CD8-positive, alpha-beta memory T cell (primary cell): ENCODE measurements at regions not wholly inside any gene's neighbourhood (a gene's known extent, or its start where the extent isn't known, plus 50 kb on each side); places are given as distances from the start of the nearest gene placed in this dataset.
"Not testable (repeated sequence)": the region's sequence is repeated elsewhere in the genome, so short reads cannot be mapped to it uniquely, and the experiment has no call there.

Source experiments
- CTCF ChIA-PET: fragments of 350-600 bp; sonication (Branson Sonifier 250); formaldehyde crosslinking; loops from one replicate; lab custom pipeline; 2021; ENCODE audit warnings: antibody characterized with exemption; lab: Charles Lee
- POLR2A ChIA-PET: fragments of 350-600 bp; sonication (Branson Sonifier 250); formaldehyde crosslinking; loops from one replicate; lab custom pipeline; 2021; ENCODE audit warnings: antibody characterized with exemption; lab: Charles Lee
- DNase-seq, 5 donors: peaks; one replicate each; pipeline versions ENCODE4 v3.0.0 to v3.0.0-alpha.2; 2020 to 2022; ENCODE audit warnings: mixed read lengths in 1 of 5
- H3K27ac ChIP-seq: one replicate; pipeline ENCODE4 v1.7.0; 2013; ENCODE audit warnings: low read depth, mild to moderate bottlenecking, low read length, moderate library complexity
- H3K27me3 ChIP-seq: 2 replicates; pipeline ENCODE4 v1.7.0; 2013; ENCODE audit warnings: low read length, mild to moderate bottlenecking; ENCODE audit not compliant: insufficient read depth, poor library complexity, severe bottlenecking
- H3K36me3 ChIP-seq: 2 replicates; pipeline ENCODE4 v1.7.0; 2013; ENCODE audit warnings: mild to moderate bottlenecking, low read length, moderate library complexity; ENCODE audit not compliant: insufficient read depth
- H3K4me1 ChIP-seq: 2 replicates; pipeline ENCODE4 v1.7.0; 2013; ENCODE audit warnings: mild to moderate bottlenecking, low read length, moderate library complexity; ENCODE audit not compliant: insufficient read depth
- H3K4me3 ChIP-seq: 2 replicates; pipeline ENCODE4 v1.7.0; 2013; ENCODE audit warnings: mild to moderate bottlenecking, low read length
- H3K9me3 ChIP-seq: 2 replicates; pipeline ENCODE4 v1.7.0; 2013; ENCODE audit warnings: mild to moderate bottlenecking, low read length
- H3K27ac Mint-ChIP-seq, 8 donors: one replicate each; pipeline ENCODE4 v1.8.0; 2020 to 2021; ENCODE audit warnings: mixed read lengths in 8 of 8, mild to moderate bottlenecking in 6 of 8, inconsistent platforms in 3 of 8, moderate library complexity in 3 of 8
- H3K27me3 Mint-ChIP-seq, 2 donors: one replicate each; pipeline ENCODE4 v1.8.0; 2020 to 2021; ENCODE audit warnings: mixed read lengths in 2 of 2, mild to moderate bottlenecking in 1 of 2, moderate library complexity in 1 of 2
- H3K36me3 Mint-ChIP-seq, 3 donors: one replicate each; pipeline ENCODE4 v1.8.0; 2020 to 2021; ENCODE audit warnings: mixed read lengths in 3 of 3, inconsistent platforms in 1 of 3, mild to moderate bottlenecking in 1 of 3
- H3K4me1 Mint-ChIP-seq, 3 donors: one replicate each; pipeline ENCODE4 v1.8.0; 2020 to 2021; ENCODE audit warnings: mixed read lengths in 3 of 3, inconsistent platforms in 1 of 3, mild to moderate bottlenecking in 1 of 3
- H3K4me3 Mint-ChIP-seq, 7 donors: one replicate each; pipeline ENCODE4 v1.8.0; 2020 to 2021; ENCODE audit warnings: mixed read lengths in 7 of 7, mild to moderate bottlenecking in 6 of 7, moderate library complexity in 4 of 7, inconsistent platforms in 2 of 7
- H3K9me3 Mint-ChIP-seq, 5 donors: one replicate each; pipeline ENCODE4 v1.8.0; 2020 to 2022; ENCODE audit warnings: mixed read lengths in 5 of 5, mild to moderate bottlenecking in 3 of 5, moderate library complexity in 2 of 5, inconsistent platforms in 1 of 5

- H3K36me3 Mint-ChIP-seq, DNase-seq, H3K27ac Mint-ChIP-seq, H3K9me3 Mint-ChIP-seq, CTCF ChIA-PET, H3K9me3 ChIP-seq, POLR2A ChIA-PET, H3K4me3 Mint-ChIP-seq, H3K27me3 ChIP-seq, H3K4me1 Mint-ChIP-seq, H3K27me3 Mint-ChIP-seq, H3K27ac ChIP-seq, H3K36me3 ChIP-seq, H3K4me3 ChIP-seq, H3K4me1 ChIP-seq: not testable (repeated sequence)
Measured at GRCh38 chr17:15850687-15851086, 94.2 kb upstream of the ADORA2B start.

DNA sequence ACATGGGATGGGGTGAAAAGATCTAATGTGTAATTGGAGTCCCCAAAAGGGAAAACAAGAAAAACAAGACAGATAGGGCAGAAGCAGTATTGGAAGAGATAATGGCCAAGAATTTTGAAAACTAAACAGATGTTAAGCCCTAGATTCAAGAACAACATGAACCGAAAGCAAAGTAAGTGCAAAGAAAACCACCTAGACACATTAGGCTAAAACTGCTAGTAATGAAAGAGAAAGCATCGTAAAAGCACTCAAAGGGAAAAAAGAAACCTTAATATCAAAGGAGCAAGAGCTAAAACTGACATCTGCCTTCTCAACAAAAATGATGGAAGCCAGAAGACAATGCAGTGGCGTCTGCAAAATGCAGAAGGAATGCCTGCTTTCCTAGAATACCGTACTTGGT, 92.1 kb upstream of the ADORA2B start:
- H3K4me1 ChIP-seq, H3K36me3 ChIP-seq, POLR2A ChIA-PET, DNase-seq, CTCF ChIA-PET, H3K4me1 Mint-ChIP-seq, H3K36me3 Mint-ChIP-seq, H3K9me3 ChIP-seq, H3K4me3 ChIP-seq, H3K27me3 Mint-ChIP-seq, H3K27ac Mint-ChIP-seq, H3K9me3 Mint-ChIP-seq, H3K27ac ChIP-seq, H3K27me3 ChIP-seq: not testable (repeated sequence)
- peak overlapping the region in 2 of 7 donors; percentile 37 to 50 for H3K4me3 Mint-ChIP-seq

DNA sequence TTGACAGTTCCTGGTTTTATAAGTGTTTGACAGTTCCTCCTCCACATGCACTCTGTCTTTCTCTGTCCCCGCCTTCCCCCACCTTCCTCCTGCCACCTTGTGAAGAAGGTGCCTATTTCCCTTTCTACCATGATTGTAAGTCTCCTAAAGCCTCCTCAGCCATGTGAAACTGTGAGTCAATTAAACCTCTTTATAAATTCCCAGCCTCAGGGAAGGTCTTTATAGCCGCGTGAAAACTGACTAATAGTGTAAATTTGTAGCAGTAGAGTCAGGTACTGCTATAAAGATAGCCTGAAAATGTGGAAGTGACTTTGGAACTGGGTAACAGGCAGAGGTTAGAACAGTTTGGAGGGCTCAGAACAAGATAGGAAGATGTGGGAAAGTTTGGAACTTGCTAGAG, 88.7 kb upstream of the ADORA2B start:
- H3K36me3 ChIP-seq, H3K4me3 Mint-ChIP-seq, H3K27ac Mint-ChIP-seq, H3K36me3 Mint-ChIP-seq, H3K4me1 ChIP-seq, H3K27me3 Mint-ChIP-seq, H3K27ac ChIP-seq, H3K4me3 ChIP-seq, H3K9me3 Mint-ChIP-seq, CTCF ChIA-PET, POLR2A ChIA-PET, H3K9me3 ChIP-seq, H3K27me3 ChIP-seq, DNase-seq, H3K4me1 Mint-ChIP-seq: not testable (repeated sequence)

GRCh38 chr17:15856745-15857144, 88.2 kb upstream of the ADORA2B start:
- H3K27me3 ChIP-seq, DNase-seq, H3K36me3 Mint-ChIP-seq, H3K4me3 ChIP-seq, H3K4me1 Mint-ChIP-seq, H3K27ac Mint-ChIP-seq, H3K9me3 ChIP-seq, H3K27ac ChIP-seq, H3K36me3 ChIP-seq, H3K9me3 Mint-ChIP-seq, H3K27me3 Mint-ChIP-seq, H3K4me3 Mint-ChIP-seq, POLR2A ChIA-PET, H3K4me1 ChIP-seq, CTCF ChIA-PET: not testable (repeated sequence)

DNA sequence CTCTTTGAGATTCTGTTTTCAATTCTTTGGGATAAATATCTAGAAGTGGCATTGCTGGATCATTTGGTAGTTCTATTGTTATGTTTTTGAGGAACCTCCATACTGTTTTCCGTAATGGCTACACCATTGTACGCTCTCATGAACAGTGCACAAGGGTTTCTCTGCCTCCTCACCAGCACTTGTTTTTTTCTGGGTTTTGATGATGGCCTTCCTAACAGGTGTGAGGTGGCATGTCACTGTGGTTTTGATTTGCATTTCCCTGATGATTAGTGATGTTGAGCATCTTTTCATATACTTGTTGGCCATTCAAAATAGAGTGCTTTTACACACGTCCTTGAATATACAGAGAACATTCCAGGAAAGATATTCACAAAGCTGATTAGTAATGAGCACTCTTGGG, 86.8 kb upstream of the ADORA2B start:
- CTCF ChIA-PET: not testable (repeated sequence)

GRCh38 chr17:15860774-15861173, 84.2 kb upstream of the ADORA2B start:
- CTCF ChIA-PET, H3K27me3 ChIP-seq, H3K4me3 Mint-ChIP-seq, H3K9me3 Mint-ChIP-seq, H3K27me3 Mint-ChIP-seq, H3K27ac ChIP-seq, H3K4me1 ChIP-seq, H3K9me3 ChIP-seq, DNase-seq, H3K27ac Mint-ChIP-seq, H3K4me1 Mint-ChIP-seq, H3K36me3 ChIP-seq, POLR2A ChIA-PET, H3K36me3 Mint-ChIP-seq, H3K4me3 ChIP-seq: not testable (repeated sequence)

More for the DNA sequence above, 86.8 kb upstream of the ADORA2B start:
- H3K27ac ChIP-seq, POLR2A ChIA-PET, H3K9me3 Mint-ChIP-seq, H3K27me3 ChIP-seq, H3K4me3 Mint-ChIP-seq, DNase-seq, H3K4me1 ChIP-seq, H3K27me3 Mint-ChIP-seq, H3K36me3 Mint-ChIP-seq, H3K27ac Mint-ChIP-seq, H3K36me3 ChIP-seq, H3K9me3 ChIP-seq, H3K4me3 ChIP-seq, H3K4me1 Mint-ChIP-seq: not testable (repeated sequence)

DNA sequence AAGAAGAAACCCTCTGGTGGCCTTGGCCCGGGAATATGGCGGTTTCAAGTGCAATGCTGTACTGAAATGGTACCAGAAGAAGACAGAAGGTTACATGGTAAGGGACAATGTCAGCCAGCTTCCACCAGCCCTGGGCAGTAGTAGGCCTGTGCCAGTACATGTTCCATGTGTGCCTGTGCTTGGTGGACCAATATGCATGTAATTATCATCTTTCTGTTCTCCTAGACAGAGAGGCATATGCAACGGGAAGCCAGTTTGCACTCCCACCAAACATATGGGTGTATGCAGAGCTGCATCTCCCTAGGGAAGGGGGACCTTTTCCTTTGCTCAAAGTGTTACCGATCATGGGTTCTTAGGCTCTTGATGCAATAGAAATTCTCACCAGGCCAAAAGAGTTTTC, 80.9 kb upstream of the ADORA2B start:
- H3K27ac Mint-ChIP-seq, H3K27ac ChIP-seq, H3K27me3 Mint-ChIP-seq, H3K27me3 ChIP-seq, H3K36me3 Mint-ChIP-seq, H3K4me1 ChIP-seq, CTCF ChIA-PET, H3K36me3 ChIP-seq, H3K9me3 Mint-ChIP-seq, H3K4me3 Mint-ChIP-seq, DNase-seq, H3K4me1 Mint-ChIP-seq, POLR2A ChIA-PET, H3K9me3 ChIP-seq, H3K4me3 ChIP-seq: not testable (repeated sequence)

GRCh38 chr17:15864472-15864871, 80.5 kb upstream of the ADORA2B start:
- POLR2A ChIA-PET: not testable (repeated sequence)

DNA sequence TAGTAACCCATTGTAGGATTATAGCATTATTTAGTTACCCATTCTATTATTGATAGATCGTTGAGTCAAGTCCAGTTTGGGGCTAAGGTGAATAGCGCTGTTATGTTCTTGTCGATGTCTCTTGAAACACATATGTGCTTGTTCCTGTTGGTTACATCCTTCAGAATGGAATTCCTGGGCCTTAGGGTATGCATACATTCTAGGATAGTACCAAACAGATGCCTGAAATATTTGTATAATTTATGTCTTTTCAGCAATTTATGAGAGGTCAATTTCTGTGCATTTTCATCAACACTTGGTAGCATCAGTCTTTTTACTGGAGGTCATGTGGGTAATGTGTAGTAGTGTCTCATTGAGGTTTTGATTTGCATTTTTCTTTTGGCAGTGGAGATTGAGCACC, 78.9 kb upstream of the ADORA2B start:
- not testable (repeated sequence) for H3K4me1 Mint-ChIP-seq, H3K9me3 Mint-ChIP-seq

More at GRCh38 chr17:15864472-15864871, 80.5 kb upstream of the ADORA2B start:
- CTCF ChIA-PET, H3K27me3 ChIP-seq, H3K36me3 Mint-ChIP-seq, H3K4me3 Mint-ChIP-seq, DNase-seq, H3K9me3 ChIP-seq, H3K27me3 Mint-ChIP-seq, H3K4me1 Mint-ChIP-seq, H3K27ac ChIP-seq, H3K4me1 ChIP-seq, H3K4me3 ChIP-seq, H3K9me3 Mint-ChIP-seq, H3K36me3 ChIP-seq, H3K27ac Mint-ChIP-seq: not testable (repeated sequence)

More for the DNA sequence above, 78.9 kb upstream of the ADORA2B start:
- H3K4me3 ChIP-seq, H3K27ac Mint-ChIP-seq, DNase-seq, H3K27ac ChIP-seq, H3K27me3 ChIP-seq, H3K4me3 Mint-ChIP-seq, H3K36me3 Mint-ChIP-seq, H3K9me3 ChIP-seq, POLR2A ChIA-PET, H3K27me3 Mint-ChIP-seq, H3K4me1 ChIP-seq, H3K36me3 ChIP-seq, CTCF ChIA-PET: not testable (repeated sequence)
